Fibroblast of lung (primary cell): ENCODE measurements at regions not wholly inside any gene's neighbourhood (a gene's known extent, or its start where the extent isn't known, plus 50 kb on each side); places are given as distances from the start of the nearest gene placed in this dataset.

Experiments
- CTCF ChIP-seq, 2 donors: IDR thresholded peaks in 1 of 2; conservative IDR thresholded peaks in 1 of 2; 1 replicate in 1 of 2; 2 replicates in 1 of 2; pipeline ENCODE4 v1.5.1; 2011 to 2012; ENCODE audit warnings: low read length in 2 of 2, control low read depth in 1 of 2, inconsistent platforms in 1 of 2, low read depth in 1 of 2, mild to moderate bottlenecking in 1 of 2
- EZH2 ChIP-seq: IDR thresholded peaks from 2 replicates; pipeline ENCODE4 v1.5.1; 2012; ENCODE audit warnings: low read length, control low read depth, mild to moderate bottlenecking; ENCODE audit errors: missing control alignments

GRCh38 chr14:78083837-78084236, 86.3 kb upstream of the NRXN3 start:
- TF ChIP-seq CTCF (conservative IDR thresholded peaks at IDR 0.05 in 1 of 2, IDR thresholded peaks at IDR 0.05 in 1 of 2; ENCODE audit: low read depth in 1 of 2, low read length in 2 of 2) (no peak), EZH2 (no peak)
